Endodermal cell (in vitro differentiated cells): ENCODE measurements at regions not wholly inside any gene's neighbourhood (a gene's known extent, or its start where the extent isn't known, plus 50 kb on each side); places are given as distances from the start of the nearest gene placed in this dataset.

Source experiments
- DNase-seq: peaks from one replicate; pipeline ENCODE4 v3.0.0-alpha.2; 2017
- H3K27ac ChIP-seq: 2 replicates; pipeline ENCODE4 v1.5.1; 2013; ENCODE audit warnings: mild to moderate bottlenecking, low read depth, low read length, moderate library complexity
- H3K27me3 ChIP-seq: 2 replicates; pipeline ENCODE4 v1.6.1; 2013; ENCODE audit warnings: mild to moderate bottlenecking, low read length, moderate library complexity; ENCODE audit not compliant: insufficient read depth, control insufficient read depth, poor library complexity, severe bottlenecking
- H3K36me3 ChIP-seq: 2 replicates; pipeline ENCODE4 v1.7.0; 2013; ENCODE audit warnings: mild to moderate bottlenecking, low read length, moderate library complexity; ENCODE audit not compliant: control insufficient read depth, insufficient read depth
- H3K4me1 ChIP-seq: one replicate; pipeline ENCODE4 v1.7.0; 2013; ENCODE audit warnings: low read length; ENCODE audit not compliant: control insufficient read depth, insufficient read depth
- H3K4me3 ChIP-seq: 2 replicates; pipeline ENCODE4 v1.5.1; 2013; ENCODE audit warnings: mild to moderate bottlenecking, low read length, moderate library complexity
- H3K9ac ChIP-seq: 2 replicates; pipeline ENCODE4 v1.6.1; 2013; ENCODE audit warnings: mild to moderate bottlenecking, low read length, moderate library complexity; ENCODE audit not compliant: poor library complexity, severe bottlenecking; ENCODE audit errors: extremely low read depth
- H3K9me3 ChIP-seq: 2 replicates; pipeline ENCODE4 v1.6.1; 2013; ENCODE audit warnings: mild to moderate bottlenecking, low read length, moderate library complexity; ENCODE audit not compliant: control insufficient read depth
- H3K27ac Mint-ChIP-seq: 2 replicates; pipeline ENCODE4 v1.8.0; 2020; ENCODE audit warnings: mixed read lengths
- H3K27me3 Mint-ChIP-seq: 2 replicates; pipeline ENCODE4 v1.8.0; 2021; ENCODE audit warnings: mild to moderate bottlenecking, mixed read lengths; ENCODE audit not compliant: insufficient read depth
- H3K36me3 Mint-ChIP-seq: 2 replicates; pipeline ENCODE4 v1.8.0; 2020; ENCODE audit warnings: low read depth, mixed read lengths
- H3K4me1 Mint-ChIP-seq: 2 replicates; pipeline ENCODE4 v1.8.0; 2020; ENCODE audit warnings: mixed read lengths
- H3K4me3 Mint-ChIP-seq: 2 replicates; pipeline ENCODE4 v1.8.0; 2020; ENCODE audit warnings: mild to moderate bottlenecking, moderate library complexity, mixed read lengths
- H3K9me3 Mint-ChIP-seq: 2 replicates; pipeline ENCODE4 v1.8.0; 2020; ENCODE audit warnings: mild to moderate bottlenecking, mixed read lengths
- WGBS, 2 experiments: methylation state at CpG; one replicate each; pipeline versions ENCODE4 v1.1.5 to v1.1.7; 2013; ENCODE audit warnings: missing lambda C conversion rate in 2 of 2, mixed read lengths in 1 of 2; ENCODE audit not compliant: insufficient coverage in 1 of 2, insufficient read length in 1 of 2; 5-methylcytosine and 5-hydroxymethylcytosine counted together
- TF ChIP-seq, protein P1 (sequence below): fragments of 200-600 bp; sonication (generic); conservative IDR thresholded peaks from 2 replicates; pipeline ENCODE4 v1.5.0; 2021; ENCODE audit warnings: antibody characterized with exemption, mild to moderate bottlenecking

DNA sequence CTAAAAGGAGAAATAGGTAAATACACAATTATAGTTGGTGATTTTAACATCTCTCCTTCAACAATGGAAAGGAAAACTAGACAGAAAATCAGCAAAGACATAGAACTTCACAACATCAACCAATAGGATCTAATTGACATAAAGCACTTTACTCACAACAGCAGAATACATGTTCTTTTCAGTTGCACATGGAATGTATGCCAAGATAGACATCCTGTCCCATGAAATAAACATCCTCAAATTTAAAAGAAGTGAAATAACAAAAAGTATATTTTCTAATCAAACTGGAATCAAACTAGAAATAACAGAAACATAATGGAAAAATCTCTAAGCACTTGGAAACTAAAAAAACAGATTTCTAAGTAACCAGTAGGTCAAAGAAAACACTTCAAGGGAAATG, 296.2 kb upstream of the RGS6 start:
- Mint-ChIP-seq H3K9me3 (peaks cover 8% of the 10 kb centered on the region), H3K27me3 (no peaks in the 10 kb centered on the region), H3K4me3 (no peak overlapping the region), H3K27ac (no peak overlapping the region), H3K36me3 (peaks cover 44% of the 10 kb centered on the region), H3K4me1 (peaks cover 7% of the 10 kb centered on the region)
- Histone ChIP-seq H3K27ac (no peak overlapping the region), H3K4me3 (no peak overlapping the region), H3K27me3 (no peaks in the 10 kb centered on the region), H3K36me3 (peaks cover 11% of the 10 kb centered on the region), H3K9ac (no peak overlapping the region), H3K9me3 (peaks cover 20% of the 10 kb centered on the region), H3K4me1 (peaks cover 4% of the 10 kb centered on the region)
- no peak for DNase-seq
- TF ChIP-seq, protein P1, sequence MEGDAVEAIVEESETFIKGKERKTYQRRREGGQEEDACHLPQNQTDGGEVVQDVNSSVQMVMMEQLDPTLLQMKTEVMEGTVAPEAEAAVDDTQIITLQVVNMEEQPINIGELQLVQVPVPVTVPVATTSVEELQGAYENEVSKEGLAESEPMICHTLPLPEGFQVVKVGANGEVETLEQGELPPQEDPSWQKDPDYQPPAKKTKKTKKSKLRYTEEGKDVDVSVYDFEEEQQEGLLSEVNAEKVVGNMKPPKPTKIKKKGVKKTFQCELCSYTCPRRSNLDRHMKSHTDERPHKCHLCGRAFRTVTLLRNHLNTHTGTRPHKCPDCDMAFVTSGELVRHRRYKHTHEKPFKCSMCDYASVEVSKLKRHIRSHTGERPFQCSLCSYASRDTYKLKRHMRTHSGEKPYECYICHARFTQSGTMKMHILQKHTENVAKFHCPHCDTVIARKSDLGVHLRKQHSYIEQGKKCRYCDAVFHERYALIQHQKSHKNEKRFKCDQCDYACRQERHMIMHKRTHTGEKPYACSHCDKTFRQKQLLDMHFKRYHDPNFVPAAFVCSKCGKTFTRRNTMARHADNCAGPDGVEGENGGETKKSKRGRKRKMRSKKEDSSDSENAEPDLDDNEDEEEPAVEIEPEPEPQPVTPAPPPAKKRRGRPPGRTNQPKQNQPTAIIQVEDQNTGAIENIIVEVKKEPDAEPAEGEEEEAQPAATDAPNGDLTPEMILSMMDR, result no peak

GRCh38 chr14:71636820-71637471, 295.3 kb upstream of the RGS6 start:
- TF ChIP-seq, protein P1, result no peak
- H3K4me1 Mint-ChIP-seq, result peaks cover 6% of the 10 kb centered on the region
- DNase-seq, result no peak
- WGBS, 2 experiments, result 96 to 98% methylated on average over 5 to 13 of the region's 14 CpGs
- Histone ChIP-seq H3K36me3 (peaks cover 11% of the 10 kb centered on the region), H3K27me3 (no peaks in the 10 kb centered on the region), H3K9me3 (peaks cover 22% of the 10 kb centered on the region), H3K9ac (no peak overlapping the region), H3K4me3 (no peak overlapping the region), H3K4me1 (peaks cover 4% of the 10 kb centered on the region), H3K27ac (no peak overlapping the region)
- H3K27ac Mint-ChIP-seq, result no peak overlapping the region
- peaks cover 6% of the 10 kb centered on the region for H3K9me3 Mint-ChIP-seq
- H3K27me3 Mint-ChIP-seq, result no peaks in the 10 kb centered on the region
- H3K36me3 Mint-ChIP-seq, result peaks cover 45% of the 10 kb centered on the region
- no peak overlapping the region for H3K4me3 Mint-ChIP-seq

DNA sequence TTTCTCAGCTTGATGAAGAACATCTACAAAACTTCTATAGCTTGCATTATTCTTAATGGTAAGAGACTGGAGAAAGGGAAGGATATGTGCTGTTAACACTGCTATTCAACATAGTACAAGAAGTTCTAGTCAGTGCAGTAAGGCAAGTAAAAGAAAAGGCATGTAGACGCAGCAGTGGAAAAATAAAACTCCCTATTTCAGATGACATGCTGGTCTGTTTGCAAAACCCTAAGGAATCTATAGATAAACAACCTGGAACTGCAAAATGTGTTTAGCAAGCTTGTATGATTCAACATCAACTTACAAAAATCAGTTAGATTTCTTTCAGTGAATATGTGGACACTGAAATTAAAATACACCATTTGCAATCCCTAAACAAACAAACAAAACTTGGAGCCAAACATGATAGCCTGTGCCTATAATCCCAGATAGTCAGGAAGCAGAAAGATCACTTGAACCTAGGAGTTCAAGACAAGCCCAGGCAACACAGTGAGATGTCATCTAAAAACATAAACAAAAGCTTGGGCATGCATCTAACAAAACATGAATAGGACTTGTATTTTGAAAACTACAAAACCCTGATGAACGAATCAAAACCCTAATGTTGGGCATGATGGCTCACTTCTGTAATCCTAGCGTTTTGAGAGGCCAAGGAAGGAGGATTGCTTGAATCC, 293.6 kb upstream of the RGS6 start:
- TF ChIP-seq, protein P1, result no peak
- no peak for DNase-seq
- no peak overlapping the region for H3K4me3 ChIP-seq
- no peaks in the 10 kb centered on the region for H3K4me1 ChIP-seq
- WGBS, 2 experiments, result 93 to 94% methylated on average over 2 to 3 of the region's 3 CpGs
- peaks cover 11% of the 10 kb centered on the region for H3K36me3 ChIP-seq
- Mint-ChIP-seq H3K27me3 (no peaks in the 10 kb centered on the region), H3K9me3 (peaks cover 14% of the 10 kb centered on the region), H3K27ac (no peak overlapping the region), H3K4me3 (no peak overlapping the region), H3K36me3 (peaks cover 48% of the 10 kb centered on the region), H3K4me1 (no peaks in the 10 kb centered on the region)
- H3K27me3 ChIP-seq, result no peaks in the 10 kb centered on the region
- H3K9me3 ChIP-seq, result peaks cover 29% of the 10 kb centered on the region
- H3K27ac ChIP-seq, result no peak overlapping the region
- H3K9ac ChIP-seq, result no peak overlapping the region
